Tibial artery (tissue), 4 donors: ENCODE measurements at regions not wholly inside any gene's neighbourhood (a gene's known extent, or its start where the extent isn't known, plus 50 kb on each side); places are given as distances from the start of the nearest gene placed in this dataset.

Experiments used
- DNase-seq, 2 donors: peaks; one replicate each; pipeline ENCODE4 v3.0.0-alpha.2; 2019
- H3K27ac ChIP-seq, 2 donors: fragments of 200-600 bp; sonication (generic) in 1 of 2; 1 replicate in 1 of 2; 2 replicates in 1 of 2; pipeline ENCODE4 v1.5.1; 2018 to 2019; ENCODE audit warnings: mild to moderate bottlenecking in 1 of 2
- H3K27me3 ChIP-seq, 2 donors: fragments of 200-600 bp; sonication (generic) in 1 of 2; one replicate each; pipeline versions ENCODE4 v1.5.1 to v1.6.0; 2016 to 2019
- H3K36me3 ChIP-seq, 3 donors: fragments of 200-600 bp; sonication (generic) in 2 of 3; one replicate each; pipeline ENCODE4 v1.5.1; 2016 to 2019; ENCODE audit warnings: mild to moderate bottlenecking in 2 of 3
- H3K4me1 ChIP-seq, 4 donors: fragments of 200-600 bp; sonication (generic) in 2 of 4; 1 replicate in 3 of 4; 2 replicates in 1 of 4; pipeline ENCODE4 v1.5.1; 2016 to 2019
- H3K4me3 ChIP-seq, 2 donors: fragments of 200-600 bp; sonication (generic) in 1 of 2; 1 replicate in 1 of 2; 2 replicates in 1 of 2; pipeline ENCODE4 v1.5.1; 2018 to 2019; ENCODE audit warnings: mild to moderate bottlenecking in 2 of 2
- H3K9me3 ChIP-seq, 3 donors: fragments of 200-600 bp; sonication (generic) in 1 of 3; one replicate each; pipeline ENCODE4 v1.5.1; 2016 to 2019
- CTCF ChIP-seq, 2 experiments: fragments of 200-600 bp in 1 of 2; fragments of 450-650 bp in 1 of 2; IDR thresholded peaks; one replicate each; pipeline ENCODE4 v1.5.1; 2017 to 2019; ENCODE audit warnings: antibody characterized with exemption in 2 of 2, mild to moderate bottlenecking in 1 of 2, moderate library complexity in 1 of 2
- intact Hi-C: fragments of 100-400 bp; cut with DNase I; formaldehyde crosslinking; loops from one replicate; pipeline ENCODE4 v1.15.0; 2023; ENCODE audit warnings: low total_unique reads

GRCh38 chr13:111914241-111915103, 152.5 kb upstream of the SOX1 start:
- Histone ChIP-seq H3K4me3 (no peak overlapping the region), H3K9me3 (no peaks in the 10 kb centered on the region), H3K4me1 (no peaks in the 10 kb centered on the region), H3K27me3 (peaks cover 0 to 4% of the 10 kb centered on the region in 2 donors), H3K36me3 (no peaks in the 10 kb centered on the region), H3K27ac (no peak overlapping the region)
- intact Hi-C loops = no loop called here
- DNase-seq = no peak
- TF ChIP-seq CTCF (IDR thresholded peaks at IDR 0.05) = no peak

- Histone ChIP-seq H3K27ac (no peak overlapping the region), H3K9me3 (no peaks in the 10 kb centered on the region), H3K4me3 (no peak overlapping the region), H3K36me3 (no peaks in the 10 kb centered on the region), H3K27me3 (peaks cover 0 to 5% of the 10 kb centered on the region in 2 donors), H3K4me1 (no peaks in the 10 kb centered on the region)
- no peak for TF ChIP-seq CTCF (IDR thresholded peaks at IDR 0.05)
- peak in 1 of 2 donors; percentile 52 for DNase-seq
- intact Hi-C loops = no loop called here
Measured at GRCh38 chr13:111915104-111915551, 151.8 kb upstream of the SOX1 start.

GRCh38 chr13:111916201-111916600, 150.7 kb upstream of the SOX1 start:
- intact Hi-C loops = no loop called here
- Histone ChIP-seq H3K36me3 (no peaks in the 10 kb centered on the region), H3K27ac (no peak overlapping the region), H3K27me3 (peaks cover 0 to 11% of the 10 kb centered on the region in 2 donors), H3K4me3 (no peak overlapping the region), H3K4me1 (no peaks in the 10 kb centered on the region), H3K9me3 (no peaks in the 10 kb centered on the region)
- no peak for TF ChIP-seq CTCF (IDR thresholded peaks at IDR 0.05)
- no peak for DNase-seq

GRCh38 chr13:111917086-111917485, 149.9 kb upstream of the SOX1 start:
- Histone ChIP-seq H3K4me3 (no peak overlapping the region), H3K9me3 (no peaks in the 10 kb centered on the region), H3K27me3 (peaks cover 0 to 11% of the 10 kb centered on the region in 2 donors), H3K36me3 (no peaks in the 10 kb centered on the region), H3K27ac (no peak overlapping the region), H3K4me1 (no peaks in the 10 kb centered on the region)
- intact Hi-C loops = no loop called here
- DNase-seq = no peak
- TF ChIP-seq CTCF (IDR thresholded peaks at IDR 0.05) = no peak

GRCh38 chr13:111917901-111918300, 149.0 kb upstream of the SOX1 start:
- intact Hi-C loops = no loop called here
- Histone ChIP-seq H3K27me3 (peaks cover 0 to 12% of the 10 kb centered on the region in 2 donors), H3K4me3 (no peak overlapping the region), H3K36me3 (no peaks in the 10 kb centered on the region), H3K27ac (no peak overlapping the region), H3K4me1 (no peaks in the 10 kb centered on the region), H3K9me3 (no peaks in the 10 kb centered on the region)
- no peak for TF ChIP-seq CTCF (IDR thresholded peaks at IDR 0.05)
- no peak for DNase-seq
